SK-N-MC (cell line): ENCODE measurements at regions not wholly inside any gene's neighbourhood (a gene's known extent, or its start where the extent isn't known, plus 50 kb on each side); places are given as distances from the start of the nearest gene placed in this dataset.

Source experiments
- DNase-seq: peaks from one replicate; pipeline ENCODE4 v3.0.0-alpha.2; 2011; ENCODE audit warnings: low read depth, low spot score
- H3K27ac ChIP-seq: fragments of 200-600 bp; sonication (generic); 2 replicates; pipeline ENCODE4 v1.5.1; 2016; ENCODE audit warnings: mixed run types
- H3K36me3 ChIP-seq: fragments of 200-600 bp; sonication (generic); 2 replicates; pipeline ENCODE4 v1.6.1; 2017; ENCODE audit warnings: antibody characterized with exemption, low read length, mixed read lengths; ENCODE audit not compliant: insufficient read depth
- H3K4me3 ChIP-seq: fragments of 200-600 bp; sonication (generic); 2 replicates; pipeline ENCODE4 v1.5.1; 2016
- H3K9ac ChIP-seq: fragments of 200-600 bp; sonication (generic); 2 replicates; pipeline ENCODE4 v1.8.0; 2017; ENCODE audit warnings: mixed run types, mixed read lengths; ENCODE audit not compliant: insufficient read length
- H3K9me3 ChIP-seq: fragments of 200-600 bp; sonication (generic); 2 replicates; pipeline ENCODE4 v1.6.1; 2017; ENCODE audit warnings: low read depth, mild to moderate bottlenecking, antibody characterized with exemption, low read length, moderate library complexity, mixed read lengths
- EZH2 ChIP-seq: fragments of 200-600 bp; sonication (generic); IDR thresholded peaks from one replicate; pipeline ENCODE4 v1.6.1; 2017; ENCODE audit warnings: antibody characterized with exemption
- FOXP2 ChIP-seq: optimal IDR thresholded peaks from 2 replicates; pipeline ENCODE3; 2011; ENCODE audit warnings: mild to moderate bottlenecking, moderate library complexity; ENCODE audit not compliant: insufficient read depth; ENCODE audit errors: extremely low read length, control extremely low read depth
- POLR2AphosphoS5 ChIP-seq: IDR thresholded peaks from 2 replicates; pipeline ENCODE4 v1.6.1; 2012; ENCODE audit warnings: mild to moderate bottlenecking, low read depth, low read length, borderline replicate concordance

DNA sequence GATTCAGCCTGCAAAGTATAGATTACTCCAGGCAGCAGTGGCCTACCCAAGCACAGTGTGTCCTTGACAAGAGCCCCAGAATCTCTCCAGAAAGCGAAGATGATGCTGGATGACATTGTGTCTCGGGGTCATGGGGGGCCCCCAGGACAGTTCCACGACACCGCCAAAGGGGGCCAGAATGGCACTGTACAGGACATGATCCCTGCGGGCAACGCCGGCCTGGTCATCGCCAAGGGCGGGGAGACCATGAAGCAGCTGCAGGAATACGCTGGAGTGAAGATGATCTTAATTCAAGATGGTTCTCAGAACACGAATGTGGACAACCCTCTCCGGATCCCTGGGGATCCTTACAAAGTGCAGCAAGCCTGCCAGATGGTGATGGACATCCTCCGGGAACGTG is 107.0 kb upstream of the MTAP start:
- TF ChIP-seq FOXP2, result no peak
- TF ChIP-seq EZH2, result no peak
- no peak overlapping the region for H3K4me3 ChIP-seq
- H3K9ac ChIP-seq, result no peak overlapping the region
- no peaks in the 10 kb centered on the region for H3K36me3 ChIP-seq
- DNase-seq, result no peak
- H3K27ac ChIP-seq, result no peak overlapping the region
- H3K9me3 ChIP-seq, result no peaks in the 10 kb centered on the region

DNA sequence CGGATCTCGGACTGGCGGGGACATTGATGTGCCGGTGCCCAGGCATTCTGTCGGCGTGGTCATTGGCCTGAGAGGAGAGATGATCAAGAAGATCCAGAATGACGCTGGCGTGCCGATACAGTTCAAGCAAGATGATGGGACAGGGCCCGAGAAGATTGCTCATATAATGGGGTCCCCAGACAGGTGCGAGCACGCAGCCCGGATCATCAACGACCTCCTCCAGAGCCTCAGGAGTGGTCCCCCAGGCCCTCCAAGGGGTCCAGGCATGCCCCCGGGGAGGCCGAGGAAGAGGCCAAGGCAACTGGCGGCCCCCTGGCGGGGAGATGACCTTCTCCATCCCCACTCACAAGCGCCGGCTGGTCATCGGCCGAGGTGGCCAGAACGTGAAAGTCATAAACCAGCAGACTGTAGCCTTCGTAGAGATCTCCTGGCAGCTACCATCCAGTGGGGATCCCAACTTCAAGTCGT is 106.5 kb upstream of the MTAP start:
- no peak for TF ChIP-seq POLR2AphosphoS5
- TF ChIP-seq EZH2, result no peak
- TF ChIP-seq FOXP2, result no peak
- Histone ChIP-seq H3K27ac (no peak overlapping the region), H3K9me3 (no peaks in the 10 kb centered on the region), H3K36me3 (no peaks in the 10 kb centered on the region), H3K4me3 (no peak overlapping the region), H3K9ac (no peak overlapping the region)
- no peak for DNase-seq

- DNase-seq, result no peak
- H3K4me3 ChIP-seq, result no peak overlapping the region
- TF ChIP-seq EZH2 (no peak), FOXP2 (no peak), POLR2AphosphoS5 (no peak)
- no peak overlapping the region for H3K27ac ChIP-seq
- H3K36me3 ChIP-seq, result no peaks in the 10 kb centered on the region
- H3K9ac ChIP-seq, result no peak overlapping the region
- no peaks in the 10 kb centered on the region for H3K9me3 ChIP-seq
These were observed 106.0 kb upstream of the MTAP start for GRCh38 chr9:21696411-21696871.

DNA sequence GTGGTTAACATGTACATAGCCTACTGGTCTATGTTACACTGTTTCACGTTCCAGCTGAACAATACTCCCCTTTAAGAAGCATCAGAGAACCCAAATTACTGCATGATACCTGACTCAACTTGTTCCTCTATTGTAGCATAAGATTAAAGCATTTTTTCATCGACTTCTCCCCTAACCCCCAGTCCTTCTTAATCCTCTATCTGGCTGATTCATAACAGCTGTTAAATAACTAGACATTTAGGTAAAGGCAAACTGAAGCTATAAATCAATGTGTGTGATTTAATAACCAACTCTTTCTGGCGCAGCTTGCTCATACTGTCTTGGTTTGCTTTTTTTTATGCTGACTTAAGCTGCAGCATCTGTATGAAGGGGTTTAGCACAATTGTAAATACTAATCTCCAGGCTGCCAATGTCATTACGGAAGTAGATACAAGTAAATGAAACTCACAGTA is 94.2 kb upstream of the MTAP start:
- TF ChIP-seq POLR2AphosphoS5 (no peak), EZH2 (no peak), FOXP2 (no peak)
- DNase-seq, result no peak

GRCh38 chr9:21708856-21709255 is 93.6 kb upstream of the MTAP start:
- TF ChIP-seq EZH2, result no peak
- no peak for TF ChIP-seq POLR2AphosphoS5
- TF ChIP-seq FOXP2, result no peak
- no peak for DNase-seq
- peak overlapping the region; percentile 45 for H3K4me3 ChIP-seq
- no peak overlapping the region for H3K9ac ChIP-seq
- no peaks in the 10 kb centered on the region for H3K36me3 ChIP-seq
- H3K27ac ChIP-seq, result peak overlapping the region; percentile 49
- H3K9me3 ChIP-seq, result no peaks in the 10 kb centered on the region

More for the DNA sequence above, 94.2 kb upstream of the MTAP start:
- H3K4me3 ChIP-seq, result peak overlapping the region; percentile 45
- no peaks in the 10 kb centered on the region for H3K36me3 ChIP-seq
- H3K9me3 ChIP-seq, result no peaks in the 10 kb centered on the region
- no peak overlapping the region for H3K9ac ChIP-seq
- H3K27ac ChIP-seq, result peak overlapping the region; percentile 49

DNA sequence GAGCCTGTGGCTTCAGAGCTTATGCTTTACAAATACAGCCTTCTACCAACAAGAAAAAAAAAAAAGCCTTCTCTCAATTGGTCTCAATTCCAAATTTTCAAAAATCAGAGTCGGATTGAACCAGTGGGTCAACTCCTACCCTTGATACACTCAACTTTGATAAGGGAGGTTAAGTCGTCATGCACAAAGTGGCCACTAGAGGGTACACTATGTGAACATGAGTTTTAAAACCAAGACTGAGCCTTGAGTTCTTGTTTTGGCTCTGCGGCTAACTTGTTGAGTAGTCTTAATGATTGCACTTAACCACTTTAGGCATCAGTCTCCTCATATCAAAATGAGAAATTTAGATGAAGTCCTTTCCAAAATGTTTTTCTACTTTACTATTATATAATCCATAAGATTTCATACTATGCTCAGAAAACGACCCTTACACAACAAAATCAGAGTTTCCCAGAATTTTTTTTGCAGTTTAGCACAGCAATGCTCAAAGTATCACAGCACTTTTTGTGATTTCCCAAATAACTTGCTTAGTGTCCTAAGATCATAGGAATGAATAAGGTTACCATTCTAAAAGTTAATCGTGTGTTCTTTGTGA is 92.9 kb upstream of the MTAP start:
- no peak for TF ChIP-seq EZH2
- TF ChIP-seq FOXP2, result no peak
- TF ChIP-seq POLR2AphosphoS5, result no peak
- H3K36me3 ChIP-seq, result no peaks in the 10 kb centered on the region
- H3K9me3 ChIP-seq, result no peaks in the 10 kb centered on the region
- no peak overlapping the region for H3K4me3 ChIP-seq
- H3K9ac ChIP-seq, result no peak overlapping the region
- no peak for DNase-seq
- H3K27ac ChIP-seq, result no peak overlapping the region

DNA sequence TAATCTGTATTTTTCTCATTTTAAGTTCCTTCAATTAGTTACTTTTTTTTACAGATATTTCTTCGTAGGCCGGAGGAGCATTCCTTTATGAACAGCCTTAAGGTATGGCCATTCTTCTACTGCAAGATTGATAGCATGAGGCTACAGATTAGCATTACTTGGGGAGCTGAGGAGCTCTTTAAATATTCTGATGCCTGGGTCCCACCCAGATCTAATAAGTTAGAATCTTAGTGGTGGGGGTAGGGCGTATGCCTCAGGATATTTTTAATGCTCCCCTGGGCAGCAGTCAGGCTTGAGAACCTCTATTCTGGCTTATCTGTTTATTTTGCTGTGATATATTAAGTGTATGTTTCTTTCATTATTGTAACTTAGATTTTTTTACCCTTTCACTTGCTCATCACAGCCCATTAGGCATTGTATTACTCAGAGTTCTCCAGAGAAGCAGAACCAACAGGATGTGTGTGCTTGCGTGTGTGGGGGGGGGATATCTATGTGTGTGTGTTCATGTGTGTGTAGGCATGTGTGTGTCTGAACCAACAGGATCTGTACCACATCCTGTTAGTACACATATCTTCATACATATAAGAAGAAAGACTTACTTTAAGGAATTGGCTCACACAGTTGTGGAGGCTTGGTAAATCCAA is 91.8 kb upstream of the MTAP start:
- no peak for DNase-seq

GRCh38 chr9:21711504-21711903 is 90.9 kb upstream of the MTAP start:
- Histone ChIP-seq H3K9ac (no peak overlapping the region), H3K9me3 (no peaks in the 10 kb centered on the region), H3K4me3 (peak overlapping the region; percentile 6; the same call in 1 of the 2 replicates), H3K27ac (peak overlapping the region; percentile 3; the same call in 1 of the 2 replicates), H3K36me3 (no peaks in the 10 kb centered on the region)
- DNase-seq, result no peak
- TF ChIP-seq POLR2AphosphoS5, result no peak
- TF ChIP-seq EZH2, result no peak
- no peak for TF ChIP-seq FOXP2

More for the DNA sequence above, 91.8 kb upstream of the MTAP start:
- Histone ChIP-seq H3K27ac (no peak overlapping the region), H3K36me3 (no peaks in the 10 kb centered on the region), H3K9me3 (no peaks in the 10 kb centered on the region), H3K4me3 (no peak overlapping the region), H3K9ac (no peak overlapping the region)
- TF ChIP-seq FOXP2 (no peak), POLR2AphosphoS5 (no peak), EZH2 (no peak)

- no peaks in the 10 kb centered on the region for H3K36me3 ChIP-seq
- no peak overlapping the region for H3K4me3 ChIP-seq
- DNase-seq, result peak; percentile 58
- H3K9me3 ChIP-seq, result no peaks in the 10 kb centered on the region
- H3K9ac ChIP-seq, result no peak overlapping the region
- TF ChIP-seq EZH2, result no peak
- no peak for TF ChIP-seq POLR2AphosphoS5
- no peak for TF ChIP-seq FOXP2
- peak overlapping the region; percentile 27 for H3K27ac ChIP-seq
These were observed 87.0 kb upstream of the MTAP start for GRCh38 chr9:21715408-21715807.
